IMR-90 (cell line): ENCODE measurements at regions not wholly inside any gene's neighbourhood (a gene's known extent, or its start where the extent isn't known, plus 50 kb on each side); places are given as distances from the start of the nearest gene placed in this dataset.

Source experiments
- ATAC-seq: fragments of 200-7000 bp; cut with Tn5 transposase; 2 replicates; pipeline ENCODE4 v1.9.1; 2020; ENCODE audit warnings: low read depth, mild to moderate bottlenecking, moderate library complexity
- BruUV-seq: library from RNA; stranded (reverse); fragments of 400-500 nt; replicated peaks from 2 replicates; lab custom pipeline; 2021; lab: Mats Ljungman, UMichigan
- CTCF ChIA-PET: fragments of 300-600 bp; formaldehyde crosslinking; extraction: SDS; loops from one replicate; lab custom pipeline; 2021; ENCODE audit warnings: antibody characterized with exemption; lab: Yijun Ruan, JAX
- POLR2A ChIA-PET: fragments of 300-600 bp; sonication (Branson Sonifier 250); formaldehyde crosslinking; loops from one replicate; lab custom pipeline; 2022; ENCODE audit warnings: antibody characterized with exemption; ENCODE audit not compliant: unreplicated experiment; lab: Charles Lee
- DNase-seq: peaks from one replicate; pipeline ENCODE4 v3.0.0; 2013
- H2AFZ ChIP-seq: replicated peaks from 2 replicates; pipeline ENCODE3; 2013; ENCODE audit warnings: low read length, mild to moderate bottlenecking; ENCODE audit not compliant: poor library complexity
- H2AK5ac ChIP-seq: 2 replicates; pipeline ENCODE4 v1.6.1; 2013; ENCODE audit warnings: low read depth, low read length, inconsistent platforms
- H2AK9ac ChIP-seq: replicated peaks from 2 replicates; pipeline ENCODE3; 2013; ENCODE audit warnings: mild to moderate bottlenecking, low read depth, low read length, moderate library complexity; ENCODE audit not compliant: poor library complexity
- H2BK120ac ChIP-seq: 2 replicates; pipeline ENCODE4 v1.6.1; 2013; ENCODE audit warnings: low read depth, low read length, inconsistent platforms
- H2BK15ac ChIP-seq: 3 replicates; pipeline ENCODE4 v1.6.1; 2013; ENCODE audit warnings: low read depth, low read length, inconsistent platforms
- H2BK20ac ChIP-seq: 2 replicates; pipeline ENCODE4 v1.6.1; 2013; ENCODE audit warnings: low read depth, mild to moderate bottlenecking, inconsistent platforms, low read length, moderate library complexity
- H2BK5ac ChIP-seq: 2 replicates; pipeline ENCODE4 v1.6.1; 2013; ENCODE audit warnings: mild to moderate bottlenecking, low read depth, low read length, inconsistent platforms; ENCODE audit not compliant: poor library complexity, severe bottlenecking
- H3K14ac ChIP-seq: replicated peaks from 2 replicates; pipeline ENCODE4 v1.6.1; 2013; ENCODE audit warnings: low read depth, low read length, inconsistent platforms
- H3K18ac ChIP-seq: 2 replicates; pipeline ENCODE4 v1.6.1; 2013; ENCODE audit warnings: low read depth, low read length, control low read depth
- H3K23ac ChIP-seq: 2 replicates; pipeline ENCODE4 v1.6.1; 2013; ENCODE audit warnings: low read depth, low read length, inconsistent platforms
- H3K27ac ChIP-seq: 2 replicates; pipeline ENCODE4 v1.5.1; 2013; ENCODE audit warnings: mild to moderate bottlenecking, control low read depth, low read length; ENCODE audit not compliant: insufficient read depth
- H3K27me3 ChIP-seq: 2 replicates; pipeline ENCODE4 v1.6.1; 2013; ENCODE audit warnings: low read length; ENCODE audit not compliant: control insufficient read depth, insufficient read depth
- H3K36me3 ChIP-seq: 2 replicates; pipeline ENCODE4 v1.6.1; 2013; ENCODE audit warnings: low read length, mixed read lengths; ENCODE audit not compliant: control insufficient read depth, insufficient read depth
- H3K4ac ChIP-seq: 2 replicates; pipeline ENCODE4 v1.6.1; 2013; ENCODE audit warnings: low read depth, low read length, inconsistent platforms
- H3K4me1 ChIP-seq: 2 replicates; pipeline ENCODE4 v1.6.1; 2013; ENCODE audit warnings: low read length, mixed read lengths; ENCODE audit not compliant: control insufficient read depth, insufficient read depth
- H3K4me2 ChIP-seq: 2 replicates; pipeline ENCODE4 v1.6.1; 2013; ENCODE audit warnings: low read depth, mild to moderate bottlenecking, control low read depth, low read length, moderate library complexity
- H3K4me3 ChIP-seq: 2 replicates; pipeline ENCODE4 v1.5.1; 2013; ENCODE audit warnings: low read depth, mild to moderate bottlenecking, control low read depth, low read length, moderate library complexity; ENCODE audit not compliant: insufficient read depth
- H3K56ac ChIP-seq: 2 replicates; pipeline ENCODE4 v1.6.1; 2013; ENCODE audit warnings: low read length, inconsistent platforms; ENCODE audit not compliant: insufficient read depth; ENCODE audit errors: extremely low read depth
- H3K79me1 ChIP-seq, 2 experiments: 2 replicates each; pipeline ENCODE4 v1.6.1; 2013; ENCODE audit warnings: low read length in 2 of 2, inconsistent platforms in 1 of 2, low read depth in 1 of 2
- H3K9ac ChIP-seq: 2 replicates; pipeline ENCODE4 v1.6.1; 2013; ENCODE audit warnings: low read depth, low read length, control low read depth
- H3K9me1 ChIP-seq: 2 replicates; pipeline ENCODE4 v1.6.1; 2013; ENCODE audit warnings: low read length, inconsistent platforms; ENCODE audit not compliant: insufficient read depth
- H3K9me3 ChIP-seq: 2 replicates; pipeline ENCODE4 v1.6.1; 2013; ENCODE audit warnings: low read length; ENCODE audit not compliant: control insufficient read depth, insufficient read depth
- H4K20me1 ChIP-seq: 2 replicates; pipeline ENCODE4 v1.6.1; 2013; ENCODE audit warnings: low read length, inconsistent platforms; ENCODE audit not compliant: insufficient read depth
- H4K5ac ChIP-seq: 2 replicates; pipeline ENCODE4 v1.6.1; 2013; ENCODE audit warnings: mild to moderate bottlenecking, low read depth, low read length, control low read depth
- H4K8ac ChIP-seq, 2 experiments: 2 replicates each; pipeline ENCODE4 v1.6.1; 2013; ENCODE audit warnings: low read depth in 2 of 2, low read length in 2 of 2, control low read depth in 1 of 2, inconsistent platforms in 1 of 2
- H4K91ac ChIP-seq: 2 replicates; pipeline ENCODE4 v1.6.1; 2013; ENCODE audit warnings: low read depth, low read length, inconsistent platforms; ENCODE audit not compliant: insufficient read depth
- BHLHE40 ChIP-seq: fragments of 150-350 bp; IDR thresholded peaks from 2 replicates; pipeline ENCODE4 v1.6.1; 2016; ENCODE audit warnings: mild to moderate bottlenecking, low read depth, low read length
- CEBPB ChIP-seq: IDR thresholded peaks from 2 replicates; pipeline ENCODE4 v1.6.1; 2012; ENCODE audit warnings: low read depth, low read length, improper control_type of control experiment
- CHD1 ChIP-seq: IDR thresholded peaks from 2 replicates; pipeline ENCODE4 v1.6.1; 2012; ENCODE audit warnings: low read depth, low read length, improper control_type of control experiment
- FOS ChIP-seq: fragments of 150-350 bp; IDR thresholded peaks from 2 replicates; pipeline ENCODE4 v1.6.1; 2016; ENCODE audit warnings: low read depth, low read length
- MAFK ChIP-seq: IDR thresholded peaks from 2 replicates; pipeline ENCODE4 v1.6.1; 2012; ENCODE audit warnings: low read depth, low read length, improper control_type of control experiment
- MAZ ChIP-seq: IDR thresholded peaks from 2 replicates; pipeline ENCODE4 v1.6.1; 2012; ENCODE audit warnings: low read depth, mild to moderate bottlenecking, low read length, improper control_type of control experiment, moderate library complexity, borderline replicate concordance
- MXI1 ChIP-seq: IDR thresholded peaks from 2 replicates; pipeline ENCODE4 v1.6.1; 2012; ENCODE audit warnings: low read depth, mild to moderate bottlenecking, low read length, moderate library complexity, borderline replicate concordance
- NFE2L2 ChIP-seq: fragments of 150-350 bp; IDR thresholded peaks from 2 replicates; pipeline ENCODE4 v1.6.1; 2016; ENCODE audit warnings: low read depth, mild to moderate bottlenecking, low read length
- POLR2A ChIP-seq: IDR thresholded peaks from 2 replicates; pipeline ENCODE4 v1.6.1; 2012; ENCODE audit warnings: mild to moderate bottlenecking, low read depth, low read length
- RAD21 ChIP-seq: IDR thresholded peaks from 2 replicates; pipeline ENCODE4 v1.6.1; 2012; ENCODE audit warnings: low read length, improper control_type of control experiment
- RCOR1 ChIP-seq: IDR thresholded peaks from 2 replicates; pipeline ENCODE4 v1.6.1; 2012; ENCODE audit warnings: mild to moderate bottlenecking, low read length, improper control_type of control experiment; ENCODE audit not compliant: insufficient replicate concordance
- RFX5 ChIP-seq: IDR thresholded peaks from 2 replicates; pipeline ENCODE4 v1.8.0; 2012; ENCODE audit warnings: low read depth, mild to moderate bottlenecking, low read length, moderate library complexity
- SMC3 ChIP-seq: fragments of 150-350 bp; IDR thresholded peaks from 2 replicates; pipeline ENCODE4 v1.6.1; 2016; ENCODE audit warnings: low read depth, mild to moderate bottlenecking, antibody characterized with exemption, low read length, moderate library complexity
- WGBS, 2 experiments: methylation state at CpG; one replicate each; pipeline versions ENCODE4 v1.1.5 to v1.1.7; 2013; ENCODE audit warnings: missing lambda C conversion rate in 2 of 2; ENCODE audit not compliant: insufficient read length in 1 of 2; ENCODE audit errors: extremely low coverage in 2 of 2; 5-methylcytosine and 5-hydroxymethylcytosine counted together
- dilution Hi-C: fragments of 300-500 bp; cut with HindIII; formaldehyde crosslinking; loops from one replicate; pipeline ENCODE4 v1.14.3; 2018; ENCODE audit warnings: low sequenced_read_pairs; ENCODE audit not compliant: unreplicated experiment
- in situ Hi-C: fragments of 300-500 bp; cut with MboI; formaldehyde crosslinking; loops from 3 replicates; pipeline ENCODE4 v1.14.3; 2019; ENCODE audit warnings: low sequenced_read_pairs, inconsistent platforms, mixed read lengths
- intact Hi-C: fragments of 100-400 bp; cut with micrococcal nuclease; formaldehyde crosslinking; loops from 2 replicates; pipeline ENCODE4 v1.10.0; 2022
- TF ChIP-seq, protein P1 (sequence below): fragments of 150-350 bp; IDR thresholded peaks from 2 replicates; pipeline ENCODE4 v1.6.1; 2017; ENCODE audit warnings: mild to moderate bottlenecking, antibody characterized with exemption, low read length, low read depth
- TF ChIP-seq, protein P2 (sequence below): fragments of 150-350 bp; IDR thresholded peaks from 2 replicates; pipeline ENCODE4 v1.6.1; 2016; ENCODE audit warnings: low read depth, mild to moderate bottlenecking, low read length, moderate library complexity, borderline replicate concordance

DNA sequence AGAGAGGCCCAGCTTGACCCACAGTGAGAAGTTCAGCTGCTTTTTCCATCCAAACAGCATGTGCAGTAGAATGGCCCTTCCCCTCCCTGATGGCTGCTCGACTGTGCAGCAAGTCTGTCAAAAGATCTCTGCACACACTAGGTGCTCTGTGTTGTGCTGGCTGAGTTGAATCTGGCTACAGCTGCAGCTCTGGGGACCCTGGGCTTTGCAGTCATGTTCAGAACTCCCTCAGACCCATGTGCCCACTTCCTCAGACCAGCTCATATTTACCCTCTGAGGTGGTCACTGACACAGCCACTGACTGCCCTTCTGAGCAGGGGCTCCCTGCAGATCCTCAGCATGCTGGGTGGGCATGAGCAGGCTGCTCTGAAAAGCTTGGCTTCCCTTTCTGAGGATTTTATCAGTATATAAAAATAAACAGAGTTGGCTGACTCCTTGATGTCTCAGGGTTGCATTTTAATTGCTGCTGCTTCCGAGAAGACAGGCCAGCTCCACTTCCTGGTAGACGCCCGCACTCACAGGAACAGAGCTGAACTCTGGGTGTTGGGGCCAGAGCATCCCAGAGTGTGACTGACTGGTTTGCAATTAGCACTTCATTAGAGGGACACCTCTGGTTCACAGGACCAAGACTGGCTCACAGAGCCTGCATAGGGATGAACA lies 507.9 kb downstream of the RPS24 start (continued):
- TF ChIP-seq SMC3, result 0 out of 2 replicates have a peak, but pooled peaks have one; percentile 10

DNA sequence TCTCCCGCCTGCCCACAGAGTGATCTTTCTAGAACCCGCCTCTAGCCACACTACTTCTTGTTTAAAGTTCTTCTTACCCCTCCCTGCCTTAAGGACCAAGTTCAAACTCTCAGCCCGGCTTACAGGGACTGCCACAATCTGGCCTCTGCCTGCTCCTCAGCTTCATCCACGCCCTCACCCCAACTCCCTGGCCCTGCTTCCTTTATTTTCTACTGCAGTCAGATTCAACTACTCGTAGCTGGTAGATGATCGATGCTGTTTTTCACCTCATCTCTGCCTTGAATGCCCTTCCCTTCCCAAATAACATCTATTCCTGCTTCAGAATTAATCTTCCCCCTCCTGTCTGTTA lies 508.5 kb downstream of the RPS24 start:
- 14% methylated on average over 2 of the region's 6 CpGs; no CpG with 5 or more reads in 1 of the 2 experiments for WGBS, 2 experiments
- TF ChIP-seq RAD21, result no peak
- TF ChIP-seq, protein P1, sequence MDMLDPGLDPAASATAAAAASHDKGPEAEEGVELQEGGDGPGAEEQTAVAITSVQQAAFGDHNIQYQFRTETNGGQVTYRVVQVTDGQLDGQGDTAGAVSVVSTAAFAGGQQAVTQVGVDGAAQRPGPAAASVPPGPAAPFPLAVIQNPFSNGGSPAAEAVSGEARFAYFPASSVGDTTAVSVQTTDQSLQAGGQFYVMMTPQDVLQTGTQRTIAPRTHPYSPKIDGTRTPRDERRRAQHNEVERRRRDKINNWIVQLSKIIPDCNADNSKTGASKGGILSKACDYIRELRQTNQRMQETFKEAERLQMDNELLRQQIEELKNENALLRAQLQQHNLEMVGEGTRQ, result no peak
- TF ChIP-seq FOS, result no peak
- no peak for TF ChIP-seq MXI1
- TF ChIP-seq, protein P2, sequence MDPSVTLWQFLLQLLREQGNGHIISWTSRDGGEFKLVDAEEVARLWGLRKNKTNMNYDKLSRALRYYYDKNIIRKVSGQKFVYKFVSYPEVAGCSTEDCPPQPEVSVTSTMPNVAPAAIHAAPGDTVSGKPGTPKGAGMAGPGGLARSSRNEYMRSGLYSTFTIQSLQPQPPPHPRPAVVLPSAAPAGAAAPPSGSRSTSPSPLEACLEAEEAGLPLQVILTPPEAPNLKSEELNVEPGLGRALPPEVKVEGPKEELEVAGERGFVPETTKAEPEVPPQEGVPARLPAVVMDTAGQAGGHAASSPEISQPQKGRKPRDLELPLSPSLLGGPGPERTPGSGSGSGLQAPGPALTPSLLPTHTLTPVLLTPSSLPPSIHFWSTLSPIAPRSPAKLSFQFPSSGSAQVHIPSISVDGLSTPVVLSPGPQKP, result no peak
- TF ChIP-seq RCOR1, result no peak
- TF ChIP-seq MAZ, result no peak
- no peak for TF ChIP-seq SMC3
- TF ChIP-seq CEBPB, result no peak
- TF ChIP-seq NFE2L2, result no peak
- no peak for TF ChIP-seq RFX5
- TF ChIP-seq BHLHE40, result no peak
- TF ChIP-seq MAFK, result no peak
- no peak for TF ChIP-seq CHD1
- no peak for TF ChIP-seq POLR2A

More for the DNA sequence above, 508.5 kb downstream of the RPS24 start:
- peak overlapping the region; percentile 84 for H3K4ac ChIP-seq
- peak overlapping the region; percentile 77; the same call in 2 of the 3 replicates for H2BK15ac ChIP-seq
- H3K9me1 ChIP-seq, result peaks cover 25% of the 10 kb centered on the region
- no peaks in the 10 kb centered on the region for H3K79me1 ChIP-seq
- H4K91ac ChIP-seq, result peak overlapping the region; percentile 80
- H3K4me3 ChIP-seq, result no peak overlapping the region
- no TSS peak for BruUV-seq
- peak overlapping the region; percentile 75 for H2BK20ac ChIP-seq
- H2AK9ac ChIP-seq, result peak overlapping the region; percentile 74
- peaks cover 36% of the 10 kb centered on the region for H3K4me1 ChIP-seq
- H4K8ac ChIP-seq, result peak overlapping the region; percentile 74 to 79
- ChIA-PET CTCF (interaction anchor here (1.1 kb wide), 1 partner anchor 25 kb away, joined by 3 read pairs; no protein-coding TSS in a partner anchor), POLR2A (no interaction called here)
- no peaks in the 10 kb centered on the region for H3K36me3 ChIP-seq
- DNase-seq (no peak), ATAC-seq (0 out of 2 replicates have a peak, but pooled peaks have one; percentile 2)
- intact Hi-C loops, result loop anchor here (1.0 kb wide), 1 partner anchor 239 kb away; no protein-coding TSS in a partner anchor
- in situ Hi-C loops, result no loop called here
- peak overlapping the region; percentile 86 for H2AFZ ChIP-seq
- peak overlapping the region; percentile 43 for H3K18ac ChIP-seq
- no peak overlapping the region; the same call in 1 of the 2 replicates for H3K4me2 ChIP-seq
- H3K56ac ChIP-seq, result no peak overlapping the region; the same call in 1 of the 2 replicates
- H3K27me3 ChIP-seq, result peaks cover 3% of the 10 kb centered on the region; the same call in 1 of the 2 replicates
- H4K5ac ChIP-seq, result peak overlapping the region; percentile 62
- H3K27ac ChIP-seq, result peak overlapping the region; percentile 74
- H3K9ac ChIP-seq, result peak overlapping the region; percentile 36
- H2AK5ac ChIP-seq, result peak overlapping the region; percentile 96
- peak overlapping the region; percentile 30 for H2BK5ac ChIP-seq
- H3K23ac ChIP-seq, result peak overlapping the region; percentile 85
- H4K20me1 ChIP-seq, result no peaks in the 10 kb centered on the region; the same call in 1 of the 2 replicates
- H3K9me3 ChIP-seq, result no peaks in the 10 kb centered on the region
- H3K14ac ChIP-seq, result peak overlapping the region; percentile 87
- dilution Hi-C loops, result no loop called here
- H2BK120ac ChIP-seq, result peak overlapping the region; percentile 95
